ENCODE measurements at regions not wholly inside any gene's neighbourhood (a gene's known extent, or its start where the extent isn't known, plus 50 kb on each side); places are given as distances from the start of the nearest gene placed in this dataset.

DNA sequence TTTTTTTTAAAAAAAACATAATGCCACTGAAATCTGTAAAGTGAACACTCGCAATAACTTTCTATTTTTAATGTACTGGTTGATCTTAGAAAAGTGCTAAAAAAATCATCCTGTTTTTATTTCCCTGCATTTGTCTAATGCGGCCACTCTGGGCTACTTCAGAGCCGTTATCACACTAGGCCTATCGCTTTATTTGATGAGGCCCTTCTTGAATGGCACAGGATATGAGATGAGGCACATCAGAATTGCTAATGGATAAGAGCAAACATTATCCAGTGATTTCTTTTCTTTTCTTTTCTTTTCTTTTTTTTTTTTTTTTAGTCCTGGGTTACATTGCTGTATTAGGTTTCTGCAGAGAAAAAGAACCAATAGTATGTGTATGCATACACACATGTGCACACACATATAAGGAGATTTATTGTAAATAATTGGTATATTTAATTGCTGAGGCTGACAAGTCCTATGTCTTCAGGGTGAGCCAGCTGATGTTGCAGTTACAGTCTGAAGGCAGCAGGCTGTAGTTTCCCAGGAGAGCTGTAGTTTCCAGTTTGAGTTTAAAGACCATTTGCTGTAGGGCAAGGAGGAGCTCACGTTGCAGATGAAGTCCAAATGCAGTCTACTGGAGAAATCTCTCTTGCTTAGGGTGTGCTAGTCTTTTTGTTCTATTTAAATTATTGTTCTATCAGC is 391.7 kb downstream of the MED10 start:
- no peak for TF ChIP-seq EP300 (IDR thresholded peaks at IDR 0.05; ENCODE audit: low read depth)
- TF ChIP-seq POLR2AphosphoS5 (IDR thresholded peaks at IDR 0.05), result no peak
- TF ChIP-seq, protein P1, sequence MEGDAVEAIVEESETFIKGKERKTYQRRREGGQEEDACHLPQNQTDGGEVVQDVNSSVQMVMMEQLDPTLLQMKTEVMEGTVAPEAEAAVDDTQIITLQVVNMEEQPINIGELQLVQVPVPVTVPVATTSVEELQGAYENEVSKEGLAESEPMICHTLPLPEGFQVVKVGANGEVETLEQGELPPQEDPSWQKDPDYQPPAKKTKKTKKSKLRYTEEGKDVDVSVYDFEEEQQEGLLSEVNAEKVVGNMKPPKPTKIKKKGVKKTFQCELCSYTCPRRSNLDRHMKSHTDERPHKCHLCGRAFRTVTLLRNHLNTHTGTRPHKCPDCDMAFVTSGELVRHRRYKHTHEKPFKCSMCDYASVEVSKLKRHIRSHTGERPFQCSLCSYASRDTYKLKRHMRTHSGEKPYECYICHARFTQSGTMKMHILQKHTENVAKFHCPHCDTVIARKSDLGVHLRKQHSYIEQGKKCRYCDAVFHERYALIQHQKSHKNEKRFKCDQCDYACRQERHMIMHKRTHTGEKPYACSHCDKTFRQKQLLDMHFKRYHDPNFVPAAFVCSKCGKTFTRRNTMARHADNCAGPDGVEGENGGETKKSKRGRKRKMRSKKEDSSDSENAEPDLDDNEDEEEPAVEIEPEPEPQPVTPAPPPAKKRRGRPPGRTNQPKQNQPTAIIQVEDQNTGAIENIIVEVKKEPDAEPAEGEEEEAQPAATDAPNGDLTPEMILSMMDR (IDR thresholded peaks at IDR 0.05), result no peak

All from transverse colon (tissue), 4 donors.